ENCODE measurements at regions not wholly inside any gene's neighbourhood (a gene's known extent, or its start where the extent isn't known, plus 50 kb on each side); places are given as distances from the start of the nearest gene placed in this dataset.

- Histone ChIP-seq H3K4me1 (ENCODE audit: control insufficient read depth, insufficient read depth, low read length) (no peaks in the 10 kb centered on the region), H3K27me3 (ENCODE audit: control insufficient read depth, insufficient read depth, low read length, poor library complexity, severe bottlenecking) (no peaks in the 10 kb centered on the region), H3K36me3 (ENCODE audit: control insufficient read depth, insufficient read depth, low read length) (no peaks in the 10 kb centered on the region), H3K4me3 (ENCODE audit: low read length) (no peak overlapping the region), H3K9ac (ENCODE audit: extremely low read depth, low read length, poor library complexity, severe bottlenecking) (no peak overlapping the region), H3K9me3 (ENCODE audit: control insufficient read depth, low read length) (peaks cover 4% of the 10 kb centered on the region), H3K27ac (ENCODE audit: low read depth, low read length) (no peak overlapping the region)
- no peaks in the 10 kb centered on the region for H3K27me3 Mint-ChIP-seq (ENCODE audit: insufficient read depth)
- H3K4me3 Mint-ChIP-seq, result no peak overlapping the region
- no peak for TF ChIP-seq CTCF (conservative IDR thresholded peaks at IDR 0.05)
- H3K9me3 Mint-ChIP-seq, result peaks cover 2% of the 10 kb centered on the region
- peaks cover 1% of the 10 kb centered on the region for H3K36me3 Mint-ChIP-seq (ENCODE audit: low read depth)
- no peak for DNase-seq
- WGBS, 2 experiments (ENCODE audit: insufficient coverage in 1 of 2, insufficient read length in 1 of 2), result 92 to 93% methylated on average over 2 to 3 of the region's 3 CpGs
- H3K4me1 Mint-ChIP-seq, result no peaks in the 10 kb centered on the region
- H3K27ac Mint-ChIP-seq, result peak overlapping the region; percentile 24
These were observed 356.4 kb downstream of the ANKRD7 start for GRCh38 chr7:118580743-118581382.

- H3K9me3 ChIP-seq (ENCODE audit: control insufficient read depth, low read length), result peaks cover 23% of the 10 kb centered on the region
- Mint-ChIP-seq H3K27ac (no peak overlapping the region), H3K4me3 (no peak overlapping the region), H3K36me3 (ENCODE audit: low read depth) (peaks cover 5% of the 10 kb centered on the region), H3K27me3 (ENCODE audit: insufficient read depth) (no peaks in the 10 kb centered on the region), H3K4me1 (no peaks in the 10 kb centered on the region), H3K9me3 (peaks cover 22% of the 10 kb centered on the region)
- DNase-seq, result no peak
- no peak overlapping the region for H3K4me3 ChIP-seq (ENCODE audit: low read length)
- H3K9ac ChIP-seq (ENCODE audit: extremely low read depth, low read length, poor library complexity, severe bottlenecking), result no peak overlapping the region
- no peaks in the 10 kb centered on the region for H3K4me1 ChIP-seq (ENCODE audit: control insufficient read depth, insufficient read depth, low read length)
- no peak overlapping the region for H3K27ac ChIP-seq (ENCODE audit: low read depth, low read length)
- H3K27me3 ChIP-seq (ENCODE audit: control insufficient read depth, insufficient read depth, low read length, poor library complexity, severe bottlenecking), result no peaks in the 10 kb centered on the region
- no peaks in the 10 kb centered on the region for H3K36me3 ChIP-seq (ENCODE audit: control insufficient read depth, insufficient read depth, low read length)
- no peak for TF ChIP-seq CTCF (conservative IDR thresholded peaks at IDR 0.05)
- 90 to 94% methylated on average over 1 of the region's 1 CpG for WGBS, 2 experiments (ENCODE audit: insufficient coverage in 1 of 2, insufficient read length in 1 of 2)
These were observed 359.1 kb downstream of the ANKRD7 start for GRCh38 chr7:118583641-118584040.

- peaks cover 5% of the 10 kb centered on the region for H3K36me3 Mint-ChIP-seq (ENCODE audit: low read depth)
- Histone ChIP-seq H3K4me1 (ENCODE audit: control insufficient read depth, insufficient read depth, low read length) (no peaks in the 10 kb centered on the region), H3K27me3 (ENCODE audit: control insufficient read depth, insufficient read depth, low read length, poor library complexity, severe bottlenecking) (no peaks in the 10 kb centered on the region), H3K9ac (ENCODE audit: extremely low read depth, low read length, poor library complexity, severe bottlenecking) (no peak overlapping the region), H3K36me3 (ENCODE audit: control insufficient read depth, insufficient read depth, low read length) (no peaks in the 10 kb centered on the region), H3K27ac (ENCODE audit: low read depth, low read length) (no peak overlapping the region), H3K9me3 (ENCODE audit: control insufficient read depth, low read length) (peaks cover 29% of the 10 kb centered on the region), H3K4me3 (ENCODE audit: low read length) (no peak overlapping the region)
- no peak for TF ChIP-seq CTCF (conservative IDR thresholded peaks at IDR 0.05)
- H3K27ac Mint-ChIP-seq, result no peak overlapping the region
- no peaks in the 10 kb centered on the region for H3K27me3 Mint-ChIP-seq (ENCODE audit: insufficient read depth)
- WGBS, 2 experiments (ENCODE audit: insufficient coverage in 1 of 2, insufficient read length in 1 of 2), result 91 to 100% methylated on average over 1 of the region's 1 CpG
- H3K4me1 Mint-ChIP-seq, result no peaks in the 10 kb centered on the region
- H3K4me3 Mint-ChIP-seq, result no peak overlapping the region
- H3K9me3 Mint-ChIP-seq, result peaks cover 26% of the 10 kb centered on the region
- DNase-seq, result no peak
These were observed 361.7 kb downstream of the ANKRD7 start for GRCh38 chr7:118586248-118586647.

Data from endodermal cell (in vitro differentiated cells).